Left renal pelvis (tissue), 4 donors: ENCODE measurements at regions not wholly inside any gene's neighbourhood (a gene's known extent, or its start where the extent isn't known, plus 50 kb on each side); places are given as distances from the start of the nearest gene placed in this dataset.

Source experiments
- DNase-seq, 4 donors: peaks; one replicate each; pipeline ENCODE4 v3.0.0-alpha.2; 2013; ENCODE audit warnings: low read depth in 4 of 4, low spot score in 3 of 4

- DNase-seq: no peak
Observed at GRCh38 chr1:4265836-4266235, 365.8 kb upstream of the C1orf174 start.

GRCh38 chr1:4267381-4268261 lies 367.5 kb upstream of the C1orf174 start:
- DNase-seq: peak; percentile 8 to 31 (median 14)

- no peak for DNase-seq
Observed at GRCh38 chr1:4268262-4268888, 368.3 kb upstream of the C1orf174 start.

GRCh38 chr1:4268889-4269284 lies 368.8 kb upstream of the C1orf174 start:
- DNase-seq: no peak

- no peak for DNase-seq
Observed at GRCh38 chr1:4269330-4269729, 369.3 kb upstream of the C1orf174 start.

- no peak for DNase-seq
Observed at GRCh38 chr1:4269952-4270570, 370.0 kb upstream of the C1orf174 start.

- no peak for DNase-seq
Observed at GRCh38 chr1:4270651-4271337, 370.7 kb upstream of the C1orf174 start.

- DNase-seq: no peak
Observed at GRCh38 chr1:4271338-4271998, 371.4 kb upstream of the C1orf174 start.

GRCh38 chr1:4272568-4272967 lies 372.5 kb upstream of the C1orf174 start:
- DNase-seq: no peak

GRCh38 chr1:4273243-4273642 lies 373.2 kb upstream of the C1orf174 start:
- DNase-seq: no peak

GRCh38 chr1:4273747-4274146 lies 373.7 kb upstream of the C1orf174 start:
- DNase-seq: no peak

- no peak for DNase-seq
Observed at GRCh38 chr1:4275083-4275482, 375.0 kb upstream of the C1orf174 start.

GRCh38 chr1:4276238-4276637 lies 376.2 kb upstream of the C1orf174 start:
- DNase-seq: no peak

GRCh38 chr1:4277598-4277997 lies 376.8 kb upstream of the AJAP1 start:
- DNase-seq: no peak

- no peak for DNase-seq
Observed at GRCh38 chr1:4284976-4285375, 369.4 kb upstream of the AJAP1 start.

- no peak for DNase-seq
Observed at GRCh38 chr1:4292861-4293260, 361.5 kb upstream of the AJAP1 start.

- no peak for DNase-seq
Observed at GRCh38 chr1:4298361-4299083, 355.9 kb upstream of the AJAP1 start.

GRCh38 chr1:4301007-4301406 lies 353.4 kb upstream of the AJAP1 start:
- DNase-seq: no peak

GRCh38 chr1:4303303-4303702 lies 351.1 kb upstream of the AJAP1 start:
- no peak for DNase-seq
